K562 (cell line): ENCODE measurements at regions not wholly inside any gene's neighbourhood (a gene's known extent, or its start where the extent isn't known, plus 50 kb on each side); places are given as distances from the start of the nearest gene placed in this dataset.

Source experiments
- ARID2 ChIP-seq: fragments of 450-650 bp; IDR thresholded peaks from 2 replicates; pipeline ENCODE4 v1.6.1; 2017; ENCODE audit warnings: antibody characterized with exemption, mild to moderate bottlenecking
- ARNT ChIP-seq, 2 experiments: fragments of 450-650 bp; IDR thresholded peaks; 2 replicates each; pipeline ENCODE4 v1.6.1; 2016; ENCODE audit warnings: mild to moderate bottlenecking in 1 of 2
- DACH1 ChIP-seq: fragments of 450-650 bp; IDR thresholded peaks from 2 replicates; pipeline ENCODE4 v1.6.1; 2018; ENCODE audit not compliant: partially characterized antibody
- DPF2 ChIP-seq: fragments of 450-650 bp; IDR thresholded peaks from 2 replicates; pipeline ENCODE4 v1.6.1; 2016
- IFI16 ChIP-seq: fragments of 250-450 bp; sonication (Bioruptor Pico); IDR thresholded peaks from 2 replicates; pipeline ENCODE4 v2.1.2; 2022; ENCODE audit warnings: mild to moderate bottlenecking, inconsistent platforms
- KLF10 ChIP-seq: fragments of 250-450 bp; sonication (Bioruptor Pico); IDR thresholded peaks from 2 replicates; pipeline ENCODE4 v1.6.1; 2021; ENCODE audit warnings: matching md5 sums
- MAFG ChIP-seq: fragments of 450-650 bp; conservative IDR thresholded peaks from 2 replicates; pipeline ENCODE4 v1.6.1; 2016; ENCODE audit warnings: missing genetic modification characterization, missing compliant biosample characterization
- PBX2 ChIP-seq, 2 experiments: IDR thresholded peaks in 1 of 2; conservative IDR thresholded peaks in 1 of 2; 2 replicates each; pipeline ENCODE4 v1.6.1; 2016; ENCODE audit warnings: low read depth in 2 of 2, mild to moderate bottlenecking in 1 of 2, missing compliant biosample characterization in 1 of 2, missing genetic modification characterization in 1 of 2, moderate library complexity in 1 of 2
- RCOR1 ChIP-seq, 2 experiments: IDR thresholded peaks; 2 replicates each; pipeline ENCODE4 v1.6.1; 2012; ENCODE audit warnings: low read depth in 2 of 2, low read length in 2 of 2, borderline replicate concordance in 1 of 2, improper control_type of control experiment in 1 of 2
- RERE ChIP-seq: sonication (generic); formaldehyde crosslinking; IDR thresholded peaks from 2 replicates; pipeline ENCODE4 v1.8.0; 2023; ENCODE audit warnings: missing genetic modification reagents, mild to moderate bottlenecking, borderline replicate concordance
- SMAD3 ChIP-seq: fragments of 450-650 bp; formaldehyde crosslinking; conservative IDR thresholded peaks from 2 replicates; pipeline ENCODE4 v1.4.0; 2020; ENCODE audit warnings: mild to moderate bottlenecking
- SRF ChIP-seq, 2 experiments: fragments of 250-450, 450-650 bp in 1 of 2; sonication (Bioruptor Pico) in 1 of 2; sonication (generic) in 1 of 2; formaldehyde crosslinking; IDR thresholded peaks; 2 replicates each; pipeline versions ENCODE4 v1.5.0 to v1.5.1; 2020 to 2022; ENCODE audit warnings: mild to moderate bottlenecking in 1 of 2, missing genetic modification reagents in 1 of 2
- TCF7L2 ChIP-seq: fragments of 150-350 bp; IDR thresholded peaks from 2 replicates; pipeline ENCODE4 v1.6.1; 2016; ENCODE audit warnings: low read depth, mild to moderate bottlenecking, low read length, moderate library complexity
- USF2 ChIP-seq: sonication (generic); formaldehyde crosslinking; IDR thresholded peaks from 2 replicates; pipeline ENCODE4 v1.5.0; 2020; ENCODE audit warnings: missing genetic modification reagents
- ZBTB17 ChIP-seq: fragments of 450-650 bp; formaldehyde crosslinking; IDR thresholded peaks from 2 replicates; pipeline ENCODE4 v1.4.0; 2020; ENCODE audit warnings: mild to moderate bottlenecking
- ZBTB26 ChIP-seq: fragments of 450-650 bp; formaldehyde crosslinking; IDR thresholded peaks from 2 replicates; pipeline ENCODE4 v1.4.0; 2022; ENCODE audit warnings: missing genetic modification characterization
- ZBTB7A ChIP-seq: IDR thresholded peaks from 2 replicates; pipeline ENCODE4 v1.6.1; 2011; ENCODE audit warnings: low read depth, mild to moderate bottlenecking, low read length, moderate library complexity, borderline replicate concordance; ENCODE audit not compliant: control insufficient read depth
- ZNF41 ChIP-seq: fragments of 250-450 bp; sonication (Bioruptor Pico); conservative IDR thresholded peaks from 2 replicates; pipeline ENCODE4 v1.4.0; 2020; ENCODE audit warnings: mild to moderate bottlenecking
- ZNF75A ChIP-seq: fragments of 450-650 bp; formaldehyde crosslinking; IDR thresholded peaks from 2 replicates; pipeline ENCODE4 v1.4.0; 2020; ENCODE audit warnings: mild to moderate bottlenecking

GRCh38 chrX:10841579-10841978 lies 221.2 kb upstream of the MID1 start (continued):
- TF ChIP-seq USF2 (no peak), DACH1 (no peak), DPF2 (0 out of 2 replicates have a peak, but pooled peaks have one; percentile 44), ARID2 (no peak), ARNT (IDR thresholded peaks at IDR 0.05) (no peak), IFI16 (no peak), RCOR1 (IDR thresholded peaks at IDR 0.05; ENCODE audit: borderline replicate concordance in 1 of 2, low read depth in 2 of 2, low read length in 2 of 2) (0 out of 4 replicates have a peak, but pooled peaks of 1 of the 2 experiments have one; percentile 16), ZBTB17 (no peak), MAFG (tag) (no peak), ZNF75A (CRISPR knock-in tag) (no peak), ZBTB26 (CRISPR knock-in tag) (no peak), ZBTB7A (no peak), ZNF41 (CRISPR knock-in tag) (no peak), SRF (CRISPR knock-in tag; IDR thresholded peaks at IDR 0.05) (no peak), PBX2 (CRISPR knock-in tag; IDR thresholded peaks at IDR 0.05; ENCODE audit: low read depth) (no peak), PBX2 (tag; conservative IDR thresholded peaks at IDR 0.05; ENCODE audit: low read depth) (0 out of 2 replicates have a peak, but pooled peaks have one; percentile 25), KLF10 (CRISPR knock-in tag) (no peak), RERE (CRISPR knock-in tag) (no peak), TCF7L2 (no peak), SMAD3 (CRISPR knock-in tag) (no peak)
